ENCODE measurements at regions not wholly inside any gene's neighbourhood (a gene's known extent, or its start where the extent isn't known, plus 50 kb on each side); places are given as distances from the start of the nearest gene placed in this dataset.

DNA sequence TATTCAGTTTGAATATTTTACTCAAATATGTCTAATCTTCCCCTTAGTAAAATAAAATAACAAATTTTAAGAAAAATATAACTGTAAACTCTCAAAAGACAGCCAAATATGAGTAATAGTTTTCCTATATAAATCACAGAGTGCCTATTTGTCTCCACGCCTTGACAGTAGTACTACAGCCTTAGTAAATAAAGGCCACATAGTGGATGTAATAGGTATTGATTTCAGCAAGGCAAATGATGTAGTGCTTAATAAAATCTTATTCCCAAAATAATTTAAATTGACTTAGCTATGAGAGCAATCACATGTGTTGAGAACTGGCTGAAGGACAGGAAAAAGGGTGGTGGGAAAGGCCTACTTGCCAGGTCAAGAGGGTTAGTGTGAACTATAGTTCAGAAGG is 747.2 kb downstream of the OLFM4 start:
- H3K4me1 Mint-ChIP-seq, result no peaks in the 10 kb centered on the region
- H3K27ac Mint-ChIP-seq, result no peak overlapping the region
- DNase-seq, result no peak
- no peak overlapping the region for H3K4me3 Mint-ChIP-seq
- intact Hi-C loops (cut with micrococcal nuclease), result no loop called here
- H3K9me3 Mint-ChIP-seq, result no peaks in the 10 kb centered on the region
- H3K27me3 Mint-ChIP-seq, result no peaks in the 10 kb centered on the region
- H3K36me3 Mint-ChIP-seq (ENCODE audit: low read depth), result no peaks in the 10 kb centered on the region

DNA sequence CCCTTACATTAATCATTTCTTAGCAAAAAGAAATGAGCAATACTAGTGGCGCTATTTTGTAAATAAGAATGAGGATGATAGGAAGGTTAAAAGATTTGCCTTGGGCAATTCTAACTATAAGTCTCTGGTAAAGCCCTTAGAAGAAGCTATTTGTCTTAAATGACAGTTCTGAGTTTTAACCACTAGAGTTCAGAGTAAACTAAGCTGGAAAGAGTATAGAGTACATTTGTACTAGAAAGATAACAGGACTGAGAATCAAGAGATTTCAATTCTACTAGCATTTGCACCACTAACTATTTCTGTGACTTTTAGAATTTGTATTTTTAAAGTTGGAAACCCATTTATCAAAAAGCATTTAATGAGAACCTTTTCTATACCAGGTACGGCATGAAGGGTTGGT is 750.3 kb downstream of the OLFM4 start:
- DNase-seq, result no peak
- intact Hi-C loops (cut with micrococcal nuclease), result no loop called here
- Mint-ChIP-seq H3K9me3 (no peaks in the 10 kb centered on the region), H3K27ac (no peak overlapping the region), H3K27me3 (no peaks in the 10 kb centered on the region), H3K4me3 (no peak overlapping the region), H3K36me3 (ENCODE audit: low read depth) (no peaks in the 10 kb centered on the region), H3K4me1 (no peaks in the 10 kb centered on the region)

DNA sequence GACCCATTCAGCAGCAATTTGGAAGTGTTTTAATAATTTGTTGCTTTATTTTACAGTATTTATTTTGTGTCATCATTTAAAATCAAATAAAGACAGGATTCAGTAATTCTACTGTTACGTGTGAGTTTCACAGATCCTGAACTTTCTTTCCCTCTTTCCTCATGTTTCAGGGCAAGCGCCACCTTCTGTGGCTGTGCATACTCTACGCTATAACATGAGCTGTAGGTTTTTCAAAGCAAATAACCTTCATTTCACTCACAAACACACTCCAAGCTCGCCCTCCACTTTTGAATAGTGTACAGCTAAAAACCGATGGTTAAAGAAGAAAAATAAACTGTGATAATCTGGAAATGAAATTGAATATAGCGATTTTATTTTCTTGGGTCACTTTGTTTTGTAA is 753.3 kb downstream of the OLFM4 start:
- H3K27me3 Mint-ChIP-seq, result no peaks in the 10 kb centered on the region
- no peaks in the 10 kb centered on the region for H3K36me3 Mint-ChIP-seq (ENCODE audit: low read depth)
- no peak overlapping the region for H3K27ac Mint-ChIP-seq
- H3K4me1 Mint-ChIP-seq, result no peaks in the 10 kb centered on the region
- H3K4me3 Mint-ChIP-seq, result no peak overlapping the region
- no peak for DNase-seq
- intact Hi-C loops (cut with micrococcal nuclease), result no loop called here
- no peaks in the 10 kb centered on the region for H3K9me3 Mint-ChIP-seq

DNA sequence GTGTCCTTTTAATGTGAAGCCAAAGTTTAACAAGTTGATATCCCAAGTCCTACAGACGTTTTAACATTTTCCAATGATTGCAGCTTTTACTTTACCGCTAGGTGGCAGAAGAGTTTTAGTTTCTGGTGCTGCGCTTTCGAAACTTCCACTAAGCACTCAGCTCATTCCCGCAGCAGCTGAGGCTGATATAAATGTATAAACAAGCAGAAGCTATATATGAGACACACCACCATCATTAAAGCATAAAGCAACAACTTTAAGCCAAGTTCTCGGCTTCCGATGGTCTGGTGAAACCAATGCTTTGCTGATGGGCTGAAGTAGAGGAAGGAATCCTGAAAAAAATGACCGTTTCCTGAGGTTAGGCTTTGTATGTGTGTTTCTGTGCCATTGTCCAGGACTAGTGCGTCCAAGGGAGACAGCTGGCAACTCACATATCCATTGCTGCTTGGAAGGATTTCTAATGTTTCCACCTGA is 753.9 kb downstream of the OLFM4 start:
- Mint-ChIP-seq H3K36me3 (ENCODE audit: low read depth) (no peaks in the 10 kb centered on the region), H3K9me3 (no peaks in the 10 kb centered on the region), H3K4me1 (no peaks in the 10 kb centered on the region), H3K27me3 (no peaks in the 10 kb centered on the region), H3K27ac (no peak overlapping the region), H3K4me3 (no peak overlapping the region)
- DNase-seq, result peak; percentile 65
- intact Hi-C loops (cut with micrococcal nuclease), result no loop called here

GRCh38 chr13:53783471-53783870 is 754.9 kb downstream of the OLFM4 start:
- no peaks in the 10 kb centered on the region for H3K27me3 Mint-ChIP-seq
- intact Hi-C loops (cut with micrococcal nuclease), result no loop called here

DNA sequence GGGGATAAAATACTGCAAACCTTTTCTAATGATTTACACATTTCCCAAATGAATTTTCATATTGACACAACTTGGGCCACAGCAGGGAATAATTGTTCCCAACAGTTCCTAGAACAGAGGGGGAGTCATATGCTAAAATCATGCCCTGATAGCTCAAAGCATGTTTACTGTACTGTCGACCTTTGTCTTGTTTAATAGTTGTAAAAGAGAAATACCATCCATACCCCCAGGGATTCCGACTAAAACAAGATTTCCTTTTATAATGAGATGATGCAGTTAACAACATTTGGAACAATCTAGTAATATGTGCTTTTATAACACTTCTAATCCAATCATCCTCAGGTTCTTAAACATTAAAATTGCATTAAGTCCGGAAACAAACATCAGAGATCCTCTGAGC is 759.7 kb downstream of the OLFM4 start:
- Mint-ChIP-seq H3K27ac (no peak overlapping the region), H3K36me3 (ENCODE audit: low read depth) (no peaks in the 10 kb centered on the region), H3K27me3 (no peaks in the 10 kb centered on the region), H3K4me1 (no peaks in the 10 kb centered on the region), H3K9me3 (no peaks in the 10 kb centered on the region), H3K4me3 (no peak overlapping the region)
- intact Hi-C loops (cut with micrococcal nuclease), result no loop called here
- DNase-seq, result no peak

More at GRCh38 chr13:53783471-53783870, 754.9 kb downstream of the OLFM4 start:
- Mint-ChIP-seq H3K4me3 (no peak overlapping the region), H3K9me3 (no peaks in the 10 kb centered on the region), H3K36me3 (ENCODE audit: low read depth) (no peaks in the 10 kb centered on the region), H3K4me1 (no peaks in the 10 kb centered on the region), H3K27ac (no peak overlapping the region)
- no peak for DNase-seq

DNA sequence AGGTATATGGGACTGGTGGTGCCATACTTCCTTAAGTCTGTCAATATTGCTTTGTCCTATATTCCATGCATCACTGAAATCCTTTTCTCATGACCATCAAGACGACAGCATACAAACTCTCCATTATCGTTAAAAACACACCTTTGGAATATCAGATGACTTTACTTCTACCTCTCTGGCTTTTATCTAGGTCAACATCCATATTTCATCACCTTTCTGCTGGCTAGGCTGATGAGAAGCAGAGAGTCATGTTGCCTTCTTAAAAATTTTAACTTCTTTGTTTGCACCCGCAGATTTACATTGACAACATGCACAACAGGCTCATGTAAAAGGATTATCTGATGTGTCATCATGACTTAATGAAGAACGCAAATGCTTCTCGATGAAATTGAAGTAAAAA is 771.4 kb downstream of the OLFM4 start:
- no peak overlapping the region for H3K27ac Mint-ChIP-seq
- no peak overlapping the region for H3K4me3 Mint-ChIP-seq
- intact Hi-C loops (cut with micrococcal nuclease), result no loop called here
- DNase-seq, result no peak
- H3K27me3 Mint-ChIP-seq, result no peaks in the 10 kb centered on the region
- peaks cover 3% of the 10 kb centered on the region for H3K9me3 Mint-ChIP-seq
- H3K36me3 Mint-ChIP-seq (ENCODE audit: low read depth), result no peaks in the 10 kb centered on the region
- no peaks in the 10 kb centered on the region for H3K4me1 Mint-ChIP-seq

- Mint-ChIP-seq H3K4me1 (no peaks in the 10 kb centered on the region), H3K27ac (no peak overlapping the region), H3K36me3 (ENCODE audit: low read depth) (no peaks in the 10 kb centered on the region), H3K27me3 (no peaks in the 10 kb centered on the region), H3K4me3 (no peak overlapping the region), H3K9me3 (no peaks in the 10 kb centered on the region)
- intact Hi-C loops (cut with micrococcal nuclease), result no loop called here
- no peak for DNase-seq
Observed at GRCh38 chr13:53807251-53807834, 778.7 kb downstream of the OLFM4 start.

DNA sequence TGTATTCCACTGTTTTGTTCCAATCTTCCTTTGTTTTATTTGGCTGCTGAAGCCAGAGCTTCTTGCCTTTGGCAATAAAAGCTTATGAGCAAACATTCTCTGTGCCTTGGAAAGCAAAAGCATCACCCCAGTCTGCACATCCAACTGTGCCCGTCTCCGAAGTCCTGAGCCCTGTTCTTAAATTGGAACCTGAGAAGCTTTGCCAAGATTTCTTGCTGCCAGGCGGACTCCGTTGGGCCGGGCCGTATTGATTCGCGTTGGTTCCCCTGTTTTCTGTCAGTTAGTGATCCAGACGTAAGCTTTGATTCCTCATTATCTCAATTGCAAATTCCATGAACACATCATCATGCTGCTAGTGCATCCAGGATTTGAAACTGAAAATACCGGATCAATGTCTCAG is 793.0 kb downstream of the OLFM4 start:
- no peak overlapping the region for H3K27ac Mint-ChIP-seq
- H3K36me3 Mint-ChIP-seq (ENCODE audit: low read depth), result no peaks in the 10 kb centered on the region
- no peak for DNase-seq
- no peaks in the 10 kb centered on the region for H3K27me3 Mint-ChIP-seq
- intact Hi-C loops (cut with micrococcal nuclease), result no loop called here
- no peaks in the 10 kb centered on the region for H3K4me1 Mint-ChIP-seq
- peaks cover 4% of the 10 kb centered on the region for H3K9me3 Mint-ChIP-seq
- H3K4me3 Mint-ChIP-seq, result no peak overlapping the region

DNA sequence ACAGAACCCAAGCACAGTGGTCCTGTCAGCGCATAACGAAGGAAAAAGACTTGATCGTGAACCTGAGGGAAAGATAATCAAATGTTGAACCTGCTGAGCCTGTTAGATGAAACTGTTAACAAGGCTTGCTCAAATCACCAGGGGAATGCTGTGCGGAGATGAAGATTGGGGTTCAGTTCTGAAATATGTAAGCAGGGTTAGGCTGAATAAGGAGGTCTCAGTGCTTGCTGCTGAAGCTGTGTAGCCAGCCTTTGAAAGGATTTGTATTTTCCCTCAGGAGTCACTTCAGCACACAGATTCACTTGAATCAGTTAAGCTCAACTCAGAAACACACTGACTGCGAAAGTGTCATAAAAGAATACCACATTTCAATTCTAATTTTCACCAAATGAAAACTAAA is 793.5 kb downstream of the OLFM4 start:
- intact Hi-C loops (cut with micrococcal nuclease), result no loop called here
- Mint-ChIP-seq H3K4me3 (no peak overlapping the region), H3K27me3 (no peaks in the 10 kb centered on the region), H3K27ac (no peak overlapping the region), H3K36me3 (ENCODE audit: low read depth) (no peaks in the 10 kb centered on the region), H3K4me1 (no peaks in the 10 kb centered on the region), H3K9me3 (peaks cover 4% of the 10 kb centered on the region)
- no peak for DNase-seq

- no peaks in the 10 kb centered on the region for H3K4me1 Mint-ChIP-seq
- H3K4me3 Mint-ChIP-seq, result no peak overlapping the region
- no peak for DNase-seq
- H3K9me3 Mint-ChIP-seq, result peaks cover 6% of the 10 kb centered on the region
- H3K27me3 Mint-ChIP-seq, result no peaks in the 10 kb centered on the region
- no peaks in the 10 kb centered on the region for H3K36me3 Mint-ChIP-seq (ENCODE audit: low read depth)
- no peak overlapping the region for H3K27ac Mint-ChIP-seq
- intact Hi-C loops (cut with micrococcal nuclease), result no loop called here
Observed at GRCh38 chr13:53839461-53839860, 810.8 kb downstream of the OLFM4 start.

DNA sequence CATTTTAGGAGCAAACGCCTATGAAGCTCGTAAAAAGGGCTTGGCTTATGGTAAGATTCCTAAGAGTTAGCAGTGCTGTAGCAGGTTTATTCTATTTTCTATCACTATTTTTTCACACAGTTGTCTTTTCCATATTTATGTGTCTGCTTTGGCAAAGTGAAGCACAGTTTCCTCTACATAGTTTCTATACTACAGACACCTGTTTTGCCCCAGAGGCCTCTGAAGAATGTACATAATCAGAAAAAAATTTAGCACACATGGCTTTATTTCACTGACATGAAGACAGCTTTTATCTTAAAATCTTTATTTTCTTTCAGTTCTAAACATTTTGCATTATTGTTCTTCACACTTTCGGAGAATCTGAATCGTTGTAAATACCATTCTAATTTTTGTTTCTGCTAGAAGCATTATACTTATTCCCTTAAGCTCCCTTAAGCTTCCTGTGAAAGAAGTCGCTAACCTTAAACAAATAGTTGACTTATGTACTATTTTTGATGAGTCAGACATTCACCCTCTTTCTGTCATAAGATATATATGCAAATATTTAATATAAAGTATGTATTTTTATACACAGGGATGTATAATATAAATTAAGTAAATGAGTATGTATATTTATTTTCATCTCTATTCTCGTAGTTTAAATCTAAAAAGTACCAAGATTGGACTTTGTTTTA is 816.0 kb downstream of the OLFM4 start:
- Mint-ChIP-seq H3K9me3 (peaks cover 11% of the 10 kb centered on the region), H3K4me3 (no peak overlapping the region), H3K4me1 (no peaks in the 10 kb centered on the region), H3K27ac (no peak overlapping the region), H3K36me3 (ENCODE audit: low read depth) (no peaks in the 10 kb centered on the region), H3K27me3 (no peaks in the 10 kb centered on the region)
- intact Hi-C loops (cut with micrococcal nuclease), result no loop called here
- no peak for DNase-seq

DNA sequence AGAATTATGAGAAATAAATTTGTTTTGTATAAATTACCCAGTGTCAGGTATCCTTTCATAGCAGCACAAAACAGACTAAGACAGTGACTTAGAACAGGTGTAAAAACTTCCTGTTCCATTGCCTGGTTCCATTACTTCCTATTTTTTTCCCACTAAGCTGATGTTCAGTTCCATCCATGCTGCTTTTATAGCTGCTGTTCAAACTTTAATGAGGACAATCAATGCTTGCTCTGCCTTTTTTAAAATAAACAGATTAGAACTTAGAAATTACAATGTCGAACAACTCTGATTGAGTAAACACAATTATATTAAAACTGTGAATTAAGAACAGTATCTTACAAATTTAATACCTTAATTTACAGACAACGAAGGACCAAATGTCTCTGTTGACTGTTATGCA is 818.9 kb downstream of the OLFM4 start:
- intact Hi-C loops (cut with micrococcal nuclease), result no loop called here
- peaks cover 15% of the 10 kb centered on the region for H3K9me3 Mint-ChIP-seq
- DNase-seq, result no peak
- no peaks in the 10 kb centered on the region for H3K27me3 Mint-ChIP-seq
- H3K36me3 Mint-ChIP-seq (ENCODE audit: low read depth), result no peaks in the 10 kb centered on the region
- no peak overlapping the region for H3K4me3 Mint-ChIP-seq
- H3K27ac Mint-ChIP-seq, result no peak overlapping the region
- no peaks in the 10 kb centered on the region for H3K4me1 Mint-ChIP-seq

- H3K9me3 Mint-ChIP-seq, result peaks cover 10% of the 10 kb centered on the region
- no peaks in the 10 kb centered on the region for H3K36me3 Mint-ChIP-seq (ENCODE audit: low read depth)
- no peaks in the 10 kb centered on the region for H3K4me1 Mint-ChIP-seq
- no peak for DNase-seq
- H3K27ac Mint-ChIP-seq, result no peak overlapping the region
- intact Hi-C loops (cut with micrococcal nuclease), result no loop called here
- H3K27me3 Mint-ChIP-seq, result no peaks in the 10 kb centered on the region
- H3K4me3 Mint-ChIP-seq, result no peak overlapping the region
Observed at GRCh38 chr13:53848366-53848961, 819.9 kb downstream of the OLFM4 start.
